GM19397 (cell line): ENCODE measurements at regions not wholly inside any gene's neighbourhood (a gene's known extent, or its start where the extent isn't known, plus 50 kb on each side); places are given as distances from the start of the nearest gene placed in this dataset.

Source experiments
- ATAC-seq: cut with Tn5 transposase; IDR thresholded peaks from one replicate; pipeline ENCODE4 v1.9.1; 2021; ENCODE audit warnings: mild to moderate bottlenecking, moderate library complexity; ENCODE audit not compliant: unreplicated experiment

- ATAC-seq, result no peak
Measured at GRCh38 chr2:20539776-20540586, 93.1 kb downstream of the RHOB start.

- ATAC-seq, result no peak
Measured at GRCh38 chr2:20540587-20541293, 93.9 kb downstream of the RHOB start.

- ATAC-seq, result no peak
Measured at GRCh38 chr2:20541294-20541640, 94.4 kb downstream of the RHOB start.

- ATAC-seq, result no peak
Measured at GRCh38 chr2:20541651-20542050, 94.8 kb downstream of the RHOB start.

GRCh38 chr2:20542269-20542668 lies 95.4 kb downstream of the RHOB start:
- ATAC-seq, result no peak

GRCh38 chr2:20542746-20543468 lies 96.0 kb downstream of the RHOB start:
- no peak for ATAC-seq

- no peak for ATAC-seq
Measured at GRCh38 chr2:20543469-20544152, 96.7 kb downstream of the RHOB start.

GRCh38 chr2:20544153-20544747 lies 97.4 kb downstream of the RHOB start:
- ATAC-seq, result no peak

GRCh38 chr2:20549144-20549543 lies 101.8 kb downstream of the HS1BP3 start:
- ATAC-seq, result no peak

- ATAC-seq, result no peak
Measured at GRCh38 chr2:20549691-20550348, 101.1 kb downstream of the HS1BP3 start.

GRCh38 chr2:20551260-20551944 lies 99.5 kb downstream of the HS1BP3 start:
- no peak for ATAC-seq

GRCh38 chr2:20551945-20552328 lies 99.0 kb downstream of the HS1BP3 start:
- no peak for ATAC-seq

GRCh38 chr2:20552847-20553246 lies 98.1 kb downstream of the HS1BP3 start:
- no peak for ATAC-seq

GRCh38 chr2:20553580-20553979 lies 97.3 kb downstream of the HS1BP3 start:
- no peak for ATAC-seq

- ATAC-seq, result no peak
Measured at GRCh38 chr2:20555954-20556353, 94.9 kb downstream of the HS1BP3 start.

- no peak for ATAC-seq
Measured at GRCh38 chr2:20556756-20557155, 94.1 kb downstream of the HS1BP3 start.

- no peak for ATAC-seq
Measured at GRCh38 chr2:20557226-20557625, 93.7 kb downstream of the HS1BP3 start.

- ATAC-seq, result no peak
Measured at GRCh38 chr2:20557635-20558034, 93.3 kb downstream of the HS1BP3 start.

- no peak for ATAC-seq
Measured at GRCh38 chr2:20558391-20559150, 92.3 kb downstream of the HS1BP3 start.
